ENCODE measurements at regions not wholly inside any gene's neighbourhood (a gene's known extent, or its start where the extent isn't known, plus 50 kb on each side); places are given as distances from the start of the nearest gene placed in this dataset.
A peak's percentile ranks its signal among the peaks of the same experiment; 100 is the strongest.

GRCh38 chr18:46401486-46402070, 255.4 kb downstream of the LOXHD1 start:
- H3K4me3 Mint-ChIP-seq (ENCODE audit: unreplicated experiment) = no peak overlapping the region
- H3K79me2 ChIP-seq (ENCODE audit: insufficient read depth, low read length) = no peaks in the 10 kb centered on the region
- H3K9ac ChIP-seq (ENCODE audit: low read length) = no peak overlapping the region
- H3K27ac ChIP-seq (ENCODE audit: low read depth, low read length) = no peak overlapping the region
- TF ChIP-seq EZH2 (IDR thresholded peaks at IDR 0.05; ENCODE audit: insufficient read depth, low read length) (no peak), CTCF (IDR thresholded peaks at IDR 0.05; ENCODE audit: insufficient read depth, low read depth, low read length) (no peak)
- no peak overlapping the region for H3K4me2 ChIP-seq (ENCODE audit: low read length)
- H3K9me3 ChIP-seq (ENCODE audit: insufficient read depth, low read depth, low read length) = peaks cover 2% of the 10 kb centered on the region
- FAIRE-seq (no peak), DNase-seq (ENCODE audit: low read depth) (no peak)
- H3K36me3 Mint-ChIP-seq (ENCODE audit: low read depth, unreplicated experiment) = no peaks in the 10 kb centered on the region
- H3K27me3 ChIP-seq (ENCODE audit: insufficient read depth, low read length) = no peaks in the 10 kb centered on the region
- no peak overlapping the region for H3K27ac Mint-ChIP-seq (ENCODE audit: unreplicated experiment)
- peaks cover 37% of the 10 kb centered on the region for H3K27me3 Mint-ChIP-seq (ENCODE audit: low read depth, unreplicated experiment)
- H2AFZ ChIP-seq (ENCODE audit: low read depth, low read length) = no peak overlapping the region
- no peaks in the 10 kb centered on the region for H3K36me3 ChIP-seq (ENCODE audit: insufficient read depth, low read length)
- no peaks in the 10 kb centered on the region for H3K4me1 ChIP-seq (ENCODE audit: insufficient read depth, low read length)
- peaks cover 10% of the 10 kb centered on the region for H3K4me1 Mint-ChIP-seq (ENCODE audit: low read depth, unreplicated experiment)
- H4K20me1 ChIP-seq (ENCODE audit: insufficient read depth, low read length) = no peaks in the 10 kb centered on the region
- no peak overlapping the region for H3K4me3 ChIP-seq (ENCODE audit: insufficient read depth, low read depth, low read length)
- no peaks in the 10 kb centered on the region for H3K9me3 Mint-ChIP-seq (ENCODE audit: unreplicated experiment)

GRCh38 chr18:46402396-46402795, 254.6 kb downstream of the LOXHD1 start:
- Histone ChIP-seq H3K27ac (ENCODE audit: low read depth, low read length) (no peak overlapping the region), H3K4me2 (ENCODE audit: low read length) (no peak overlapping the region), H3K27me3 (ENCODE audit: insufficient read depth, low read length) (no peaks in the 10 kb centered on the region), H3K9ac (ENCODE audit: low read length) (no peak overlapping the region), H3K36me3 (ENCODE audit: insufficient read depth, low read length) (no peaks in the 10 kb centered on the region), H3K9me3 (ENCODE audit: insufficient read depth, low read depth, low read length) (peaks cover 2% of the 10 kb centered on the region), H4K20me1 (ENCODE audit: insufficient read depth, low read length) (no peaks in the 10 kb centered on the region), H3K4me1 (ENCODE audit: insufficient read depth, low read length) (peaks cover 4% of the 10 kb centered on the region), H2AFZ (ENCODE audit: low read depth, low read length) (no peak overlapping the region), H3K4me3 (ENCODE audit: insufficient read depth, low read depth, low read length) (no peak overlapping the region), H3K79me2 (ENCODE audit: insufficient read depth, low read length) (no peaks in the 10 kb centered on the region)
- Mint-ChIP-seq H3K36me3 (ENCODE audit: low read depth, unreplicated experiment) (no peaks in the 10 kb centered on the region), H3K4me3 (ENCODE audit: unreplicated experiment) (no peak overlapping the region), H3K27ac (ENCODE audit: unreplicated experiment) (peak overlapping the region; percentile 66), H3K4me1 (ENCODE audit: low read depth, unreplicated experiment) (peaks cover 16% of the 10 kb centered on the region), H3K27me3 (ENCODE audit: low read depth, unreplicated experiment) (peaks cover 37% of the 10 kb centered on the region), H3K9me3 (ENCODE audit: unreplicated experiment) (no peaks in the 10 kb centered on the region)
- peak; percentile 9 for FAIRE-seq
- peak; percentile 55 for DNase-seq (ENCODE audit: low read depth)
- TF ChIP-seq EZH2 (IDR thresholded peaks at IDR 0.05; ENCODE audit: insufficient read depth, low read length) (no peak), CTCF (IDR thresholded peaks at IDR 0.05; ENCODE audit: insufficient read depth, low read depth, low read length) (no peak)

- FAIRE-seq (no peak), DNase-seq (ENCODE audit: low read depth) (no peak)
- TF ChIP-seq EZH2 (IDR thresholded peaks at IDR 0.05; ENCODE audit: insufficient read depth, low read length) (no peak), CTCF (IDR thresholded peaks at IDR 0.05; ENCODE audit: insufficient read depth, low read depth, low read length) (no peak)
- Mint-ChIP-seq H3K4me3 (ENCODE audit: unreplicated experiment) (no peak overlapping the region), H3K36me3 (ENCODE audit: low read depth, unreplicated experiment) (no peaks in the 10 kb centered on the region), H3K27me3 (ENCODE audit: low read depth, unreplicated experiment) (peaks cover 36% of the 10 kb centered on the region), H3K27ac (ENCODE audit: unreplicated experiment) (peak overlapping the region; percentile 66), H3K4me1 (ENCODE audit: low read depth, unreplicated experiment) (peaks cover 21% of the 10 kb centered on the region), H3K9me3 (ENCODE audit: unreplicated experiment) (no peaks in the 10 kb centered on the region)
- H3K27ac ChIP-seq (ENCODE audit: low read depth, low read length) = no peak overlapping the region
- H3K9me3 ChIP-seq (ENCODE audit: insufficient read depth, low read depth, low read length) = no peaks in the 10 kb centered on the region
- H3K36me3 ChIP-seq (ENCODE audit: insufficient read depth, low read length) = no peaks in the 10 kb centered on the region
- H3K27me3 ChIP-seq (ENCODE audit: insufficient read depth, low read length) = no peaks in the 10 kb centered on the region
- H3K4me2 ChIP-seq (ENCODE audit: low read length) = no peak overlapping the region
- no peak overlapping the region for H3K9ac ChIP-seq (ENCODE audit: low read length)
- H3K4me1 ChIP-seq (ENCODE audit: insufficient read depth, low read length) = peaks cover 9% of the 10 kb centered on the region
- H3K79me2 ChIP-seq (ENCODE audit: insufficient read depth, low read length) = no peaks in the 10 kb centered on the region
- H3K4me3 ChIP-seq (ENCODE audit: insufficient read depth, low read depth, low read length) = no peak overlapping the region
- H2AFZ ChIP-seq (ENCODE audit: low read depth, low read length) = no peak overlapping the region
- H4K20me1 ChIP-seq (ENCODE audit: insufficient read depth, low read length) = no peaks in the 10 kb centered on the region
Measured at GRCh38 chr18:46402945-46403344, 254.1 kb downstream of the LOXHD1 start.

Data from astrocyte (in vitro differentiated cells and primary cell).